ENCODE measurements at regions not wholly inside any gene's neighbourhood (a gene's known extent, or its start where the extent isn't known, plus 50 kb on each side); places are given as distances from the start of the nearest gene placed in this dataset.

- TF ChIP-seq MED8 (CRISPR knock-in tag; IDR thresholded peaks at IDR 0.05; ENCODE audit: insufficient replicate concordance): no peak
- TF ChIP-seq ZNF264 (CRISPR knock-in tag; IDR thresholded peaks at IDR 0.05): no peak
Measured at GRCh38 chr19:32176591-32176990, 168.8 kb upstream of the ZNF507 start (continued).

DNA sequence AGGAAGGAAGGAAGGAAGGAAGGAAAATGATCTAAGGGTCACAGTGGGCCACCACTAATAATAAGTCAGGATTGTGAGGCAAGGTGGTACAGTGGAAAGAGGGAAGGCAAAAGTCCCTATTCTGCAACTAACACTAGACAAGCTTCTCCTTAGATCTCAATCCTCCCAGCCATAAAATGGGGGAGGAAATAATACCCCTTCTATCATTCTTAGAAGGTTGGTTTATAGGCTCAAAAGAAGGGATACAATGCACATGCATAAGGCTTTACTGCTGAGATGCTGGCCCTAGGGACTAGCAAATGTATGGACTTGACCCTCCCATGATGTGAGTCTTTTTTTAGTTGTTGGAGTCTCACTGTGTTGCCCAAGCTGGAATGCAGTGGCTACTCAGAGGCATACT lies 167.7 kb upstream of the ZNF507 start:
- in situ Hi-C loops (cut with HindIII; ENCODE audit: extremely low pct_ligation_motif_present, low pct_unique_long_range_greater_than_20kb): no loop called here

More for the DNA sequence above, 167.7 kb upstream of the ZNF507 start:
- FAIRE-seq (no peak), DNase-seq (ENCODE audit: low spot score) (no peak), ATAC-seq (no peak)
- Histone ChIP-seq H2AFZ (ENCODE audit: low read length) (no peak overlapping the region), H3K9me3 (ENCODE audit: low read length) (no peaks in the 10 kb centered on the region), H3K27me3 (ENCODE audit: control insufficient read depth in 1 of 2, insufficient read depth in 2 of 2, low read length in 2 of 2) (no peaks in the 10 kb centered on the region; a peak in 1 of 5 replicates), H3K27ac (ENCODE audit: extremely low read length, insufficient read depth, low read length) (no peak overlapping the region), H4K20me1 (ENCODE audit: insufficient read depth, low read length) (no peaks in the 10 kb centered on the region), H3K4me1 (ENCODE audit: insufficient read depth, low read length) (no peaks in the 10 kb centered on the region), H3K4me2 (ENCODE audit: low read depth, low read length) (no peak overlapping the region), H3K36me3 (replicated peaks in 1 of 2; ENCODE audit: control insufficient read depth in 1 of 2, insufficient read depth in 2 of 2, low read length in 2 of 2) (no peaks in the 10 kb centered on the region), H3K9ac (ENCODE audit: insufficient read depth, low read depth, low read length) (no peak overlapping the region), H3K79me2 (ENCODE audit: insufficient read depth, low read length) (no peaks in the 10 kb centered on the region), H3K4me3 (replicated peaks in 1 of 3; ENCODE audit: insufficient read depth in 1 of 3, low read depth in 2 of 3, low read length in 3 of 3) (no peak overlapping the region)
- POLR2A ChIA-PET: no interaction called here
- no peak for TF ChIP-seq MTF1 (CRISPR knock-in tag; IDR thresholded peaks at IDR 0.05)
- no peak for TF ChIP-seq PITX1 (CRISPR knock-in tag; IDR thresholded peaks at IDR 0.05)
- no peak for TF ChIP-seq NR2F2 (IDR thresholded peaks at IDR 0.05; ENCODE audit: borderline replicate concordance, low read depth)
- no peak for TF ChIP-seq ZSCAN29 (CRISPR knock-in tag; conservative IDR thresholded peaks at IDR 0.05)
- no peak for TF ChIP-seq RNF2 (conservative IDR thresholded peaks at IDR 0.05; ENCODE audit: low read depth)
- no peak for TF ChIP-seq NFAT5 (CRISPR knock-in tag; IDR thresholded peaks at IDR 0.05)
- no peak for TF ChIP-seq CBX2 (IDR thresholded peaks at IDR 0.05; ENCODE audit: low read depth, low read length)
- TF ChIP-seq CBX2 (CRISPR knock-in tag; IDR thresholded peaks at IDR 0.05; ENCODE audit: low read depth): no peak
- no peak for TF ChIP-seq DNMT1 (CRISPR knock-in tag; IDR thresholded peaks at IDR 0.05)
- no peak for TF ChIP-seq KMT2A (CRISPR knock-in tag; IDR thresholded peaks at IDR 0.05)
- no peak for TF ChIP-seq ZBED4 (CRISPR knock-in tag; IDR thresholded peaks at IDR 0.05; ENCODE audit: borderline replicate concordance)
- TF ChIP-seq, protein P1, sequence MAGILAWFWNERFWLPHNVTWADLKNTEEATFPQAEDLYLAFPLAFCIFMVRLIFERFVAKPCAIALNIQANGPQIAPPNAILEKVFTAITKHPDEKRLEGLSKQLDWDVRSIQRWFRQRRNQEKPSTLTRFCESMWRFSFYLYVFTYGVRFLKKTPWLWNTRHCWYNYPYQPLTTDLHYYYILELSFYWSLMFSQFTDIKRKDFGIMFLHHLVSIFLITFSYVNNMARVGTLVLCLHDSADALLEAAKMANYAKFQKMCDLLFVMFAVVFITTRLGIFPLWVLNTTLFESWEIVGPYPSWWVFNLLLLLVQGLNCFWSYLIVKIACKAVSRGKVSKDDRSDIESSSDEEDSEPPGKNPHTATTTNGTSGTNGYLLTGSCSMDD (CRISPR knock-in tag; IDR thresholded peaks at IDR 0.05): no peak
- no TSS peak for BruUV-seq (replicated peaks)
- CTCF ChIA-PET (ENCODE audit: low intra/inter-chr PET ratio, low total read pairs): no interaction called here
- intact Hi-C loops (cut with micrococcal nuclease; ENCODE audit: unreplicated experiment): no loop called here

All from HepG2 (cell line).